AG10803 (cell line): ENCODE measurements at regions not wholly inside any gene's neighbourhood (a gene's known extent, or its start where the extent isn't known, plus 50 kb on each side); places are given as distances from the start of the nearest gene placed in this dataset.

Source experiments
- DNase-seq: peaks from one replicate; pipeline ENCODE4 v3.0.0; 2010; ENCODE audit warnings: low read depth
- H3K4me3 ChIP-seq: 2 replicates; pipeline ENCODE4 v1.5.1; 2011; ENCODE audit warnings: mild to moderate bottlenecking, low read length, control low read depth
- TF ChIP-seq, protein P1 (sequence below): conservative IDR thresholded peaks from 2 replicates; pipeline ENCODE4 v1.5.1; 2011; ENCODE audit warnings: mild to moderate bottlenecking, low read length, control low read depth, inconsistent platforms

DNA sequence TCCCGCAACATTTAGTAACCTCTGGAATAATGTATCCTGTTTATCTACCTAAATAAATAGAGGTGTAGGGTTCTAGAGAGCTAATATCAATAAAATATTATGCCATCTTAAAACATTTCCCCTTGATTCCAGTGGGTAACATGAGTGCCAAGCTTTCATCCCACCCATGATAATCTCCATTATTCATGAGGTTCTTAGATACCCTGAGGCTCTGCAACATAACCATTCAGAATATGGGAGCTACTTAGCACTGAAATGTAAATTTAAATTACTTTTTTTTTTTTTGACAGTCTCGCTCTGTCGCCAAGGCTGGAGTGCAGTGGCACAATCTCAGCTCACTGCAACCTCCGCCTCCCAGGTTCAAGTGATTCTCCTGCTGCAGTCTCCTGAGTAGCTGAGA, 832.7 kb downstream of the BRINP3 start:
- no peak overlapping the region for H3K4me3 ChIP-seq
- DNase-seq, result no peak
- TF ChIP-seq, protein P1, sequence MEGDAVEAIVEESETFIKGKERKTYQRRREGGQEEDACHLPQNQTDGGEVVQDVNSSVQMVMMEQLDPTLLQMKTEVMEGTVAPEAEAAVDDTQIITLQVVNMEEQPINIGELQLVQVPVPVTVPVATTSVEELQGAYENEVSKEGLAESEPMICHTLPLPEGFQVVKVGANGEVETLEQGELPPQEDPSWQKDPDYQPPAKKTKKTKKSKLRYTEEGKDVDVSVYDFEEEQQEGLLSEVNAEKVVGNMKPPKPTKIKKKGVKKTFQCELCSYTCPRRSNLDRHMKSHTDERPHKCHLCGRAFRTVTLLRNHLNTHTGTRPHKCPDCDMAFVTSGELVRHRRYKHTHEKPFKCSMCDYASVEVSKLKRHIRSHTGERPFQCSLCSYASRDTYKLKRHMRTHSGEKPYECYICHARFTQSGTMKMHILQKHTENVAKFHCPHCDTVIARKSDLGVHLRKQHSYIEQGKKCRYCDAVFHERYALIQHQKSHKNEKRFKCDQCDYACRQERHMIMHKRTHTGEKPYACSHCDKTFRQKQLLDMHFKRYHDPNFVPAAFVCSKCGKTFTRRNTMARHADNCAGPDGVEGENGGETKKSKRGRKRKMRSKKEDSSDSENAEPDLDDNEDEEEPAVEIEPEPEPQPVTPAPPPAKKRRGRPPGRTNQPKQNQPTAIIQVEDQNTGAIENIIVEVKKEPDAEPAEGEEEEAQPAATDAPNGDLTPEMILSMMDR, result no peak

DNA sequence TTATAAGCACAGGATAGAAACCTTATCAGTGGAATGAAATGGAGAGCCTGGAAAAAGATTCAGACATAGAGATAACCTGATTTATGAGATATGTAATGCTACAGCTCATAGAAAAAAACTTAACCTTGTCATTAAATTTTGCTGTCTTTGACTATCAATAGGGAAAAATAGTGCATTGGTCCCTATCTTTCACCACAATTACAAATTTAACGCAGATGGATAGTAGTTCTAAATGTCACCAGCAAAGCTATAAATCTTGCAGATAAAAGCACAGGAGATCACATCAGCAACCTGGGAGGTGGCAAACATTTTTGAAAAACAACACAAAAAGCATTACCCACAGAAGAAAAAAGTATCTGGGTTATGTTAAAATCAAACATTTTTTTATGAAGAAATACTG, 831.6 kb downstream of the BRINP3 start:
- DNase-seq, result no peak
- TF ChIP-seq, protein P1, result no peak
- no peak overlapping the region for H3K4me3 ChIP-seq

DNA sequence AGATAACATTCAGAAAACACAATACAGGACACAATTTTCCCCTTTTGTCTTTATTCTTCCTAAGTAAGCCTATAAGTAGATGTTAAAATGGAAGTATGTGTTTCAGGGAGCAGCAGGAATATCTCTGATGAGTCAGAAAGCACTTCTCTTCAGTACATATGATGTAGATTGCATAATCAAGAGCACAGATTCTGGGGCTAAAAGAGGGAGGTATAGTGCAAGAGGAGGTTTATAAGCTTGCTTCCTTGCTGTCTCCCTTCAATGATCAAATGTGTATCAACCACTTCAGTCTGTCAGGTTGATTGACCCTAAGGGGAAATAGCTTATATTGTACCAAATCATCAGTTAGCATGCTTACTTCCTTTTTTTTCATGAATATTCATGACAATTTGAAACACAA, 822.8 kb downstream of the BRINP3 start:
- TF ChIP-seq, protein P1, result no peak
- no peak overlapping the region for H3K4me3 ChIP-seq
- no peak for DNase-seq

DNA sequence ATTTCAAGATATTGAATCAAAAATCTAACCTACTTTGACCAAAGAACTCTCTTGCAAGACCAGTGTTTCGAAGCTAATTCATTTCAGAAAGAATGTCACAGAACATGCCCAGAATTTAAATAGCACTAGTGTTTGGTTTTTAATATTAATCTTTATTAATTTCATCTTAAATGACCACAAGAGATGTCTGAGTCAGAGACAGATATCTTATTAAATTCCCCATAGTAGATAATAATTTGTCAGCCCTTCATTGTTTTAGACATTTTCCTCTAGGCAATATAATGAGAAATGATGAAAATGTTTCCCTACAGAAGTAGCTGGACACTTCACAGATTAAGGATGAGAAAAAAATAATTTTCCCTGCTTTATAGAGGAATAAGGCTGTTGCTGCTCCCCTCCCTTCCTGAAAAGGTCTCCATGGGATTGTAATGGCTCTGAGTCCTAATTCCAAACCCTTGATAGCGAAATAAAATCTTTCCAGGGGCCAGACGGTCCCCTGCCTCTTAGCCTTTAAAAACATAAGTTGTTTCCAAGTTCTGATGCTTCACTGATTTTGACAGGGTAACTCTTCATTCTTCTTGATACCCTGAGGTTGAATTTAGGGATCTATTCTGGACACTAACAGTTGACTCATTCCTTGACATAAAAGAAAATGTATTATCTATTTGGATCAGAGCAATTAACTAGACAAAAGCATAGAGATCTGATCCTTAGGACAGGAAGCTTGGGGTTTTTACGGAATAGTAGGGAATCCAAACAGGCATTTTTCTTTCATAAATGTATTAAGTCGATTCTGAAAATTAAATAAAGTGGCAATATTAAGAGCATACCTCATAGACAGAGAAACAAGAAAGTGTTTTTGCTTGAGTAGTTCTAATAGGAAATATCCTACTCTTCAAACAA, 820.8 kb downstream of the BRINP3 start:
- TF ChIP-seq, protein P1, result no peak
- no peak for DNase-seq
- no peak overlapping the region for H3K4me3 ChIP-seq

DNA sequence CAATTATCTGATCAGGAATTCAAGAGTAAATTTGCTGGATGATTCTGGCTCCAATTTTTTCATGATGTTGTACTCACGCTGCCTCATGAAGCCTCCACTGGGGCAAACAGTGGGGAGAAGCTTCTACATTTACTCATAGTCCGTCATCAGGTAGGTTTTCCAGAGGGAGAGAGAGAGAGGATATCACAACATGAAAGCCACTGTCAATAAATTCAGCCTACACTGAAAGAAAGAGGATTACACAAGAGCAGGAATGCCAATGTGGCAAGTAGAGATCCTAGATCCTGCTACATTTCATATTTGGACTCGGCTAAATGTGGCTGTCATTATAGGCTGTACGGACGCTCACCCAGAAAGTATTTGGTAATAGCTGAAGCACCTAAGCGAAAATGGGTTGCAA, 819.9 kb downstream of the BRINP3 start:
- TF ChIP-seq, protein P1, result no peak
- no peak for DNase-seq
- no peak overlapping the region for H3K4me3 ChIP-seq

DNA sequence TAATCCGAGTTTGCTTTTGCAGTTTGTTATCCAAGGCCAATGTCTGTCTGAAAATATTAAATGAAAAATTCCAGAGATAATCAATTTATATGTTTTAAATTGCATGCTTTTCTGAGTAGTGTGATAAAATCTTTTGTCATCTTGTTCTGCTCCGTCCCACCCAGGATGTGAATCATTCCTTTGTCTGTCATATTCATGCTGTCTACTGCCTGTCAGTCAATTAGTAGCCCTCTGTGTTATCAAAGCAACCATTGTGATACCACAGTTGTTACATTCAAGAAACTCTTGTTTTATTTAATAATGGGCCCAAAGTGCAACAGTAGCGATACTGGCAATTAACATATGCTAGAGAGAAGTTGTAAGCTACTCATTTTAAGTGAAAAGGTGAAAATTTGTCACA, 819.3 kb downstream of the BRINP3 start:
- DNase-seq, result no peak
- TF ChIP-seq, protein P1, result no peak
- no peak overlapping the region for H3K4me3 ChIP-seq

DNA sequence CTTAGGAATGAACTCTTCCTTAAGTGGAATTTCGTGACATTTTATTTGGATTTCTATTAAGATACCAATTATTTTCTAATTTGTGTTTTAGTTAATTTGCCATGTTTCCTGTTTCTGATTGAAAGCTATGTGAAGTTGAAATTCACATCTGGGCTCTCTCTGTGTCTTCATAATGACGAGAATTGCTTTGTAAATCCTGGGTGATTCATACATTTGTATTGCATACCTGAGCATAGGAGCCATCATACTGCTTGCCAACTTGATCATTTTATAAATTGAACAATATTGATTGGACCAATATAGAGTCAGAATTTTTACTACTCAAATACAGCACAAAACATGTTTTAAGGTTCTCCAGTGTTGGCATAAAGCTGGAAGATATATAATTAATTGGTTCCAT, 817.9 kb downstream of the BRINP3 start:
- no peak for DNase-seq
- H3K4me3 ChIP-seq, result no peak overlapping the region
- TF ChIP-seq, protein P1, result no peak
